ENCODE measurements at regions not wholly inside any gene's neighbourhood (a gene's known extent, or its start where the extent isn't known, plus 50 kb on each side); places are given as distances from the start of the nearest gene placed in this dataset.
"Not testable (repeated sequence)": the region's sequence is repeated elsewhere in the genome, so short reads cannot be mapped to it uniquely, and the experiment has no call there.

GRCh38 chr4:28427306-28428085, 1566.9 kb downstream of the STIM2 start:
- no peak for DNase-seq (ENCODE audit: extremely low read depth, low read depth)

- no peak for DNase-seq (ENCODE audit: extremely low read depth, low read depth)
Measured at GRCh38 chr4:28432348-28433025, 1571.8 kb downstream of the STIM2 start.

DNA sequence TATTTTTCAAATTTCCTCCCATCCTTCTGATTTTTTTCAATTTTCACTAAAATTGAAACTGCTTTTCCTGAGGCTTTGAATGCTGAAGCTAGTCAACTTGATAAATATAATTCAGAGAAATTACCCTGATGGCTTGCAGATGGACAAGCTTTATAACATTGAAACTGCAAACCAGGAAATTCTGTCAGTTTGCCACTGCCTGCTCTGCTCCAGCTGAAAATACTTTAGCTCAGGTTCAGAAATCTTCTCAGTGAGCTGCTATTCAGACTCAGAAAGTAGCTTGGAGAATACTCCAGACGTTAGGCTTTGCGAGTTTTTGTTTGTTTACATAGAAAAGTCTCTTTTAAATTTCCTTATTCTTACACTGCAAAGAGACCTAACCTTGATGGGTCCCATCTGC, 1574.7 kb downstream of the STIM2 start:
- no peak for DNase-seq (ENCODE audit: extremely low read depth, low read depth)

DNA sequence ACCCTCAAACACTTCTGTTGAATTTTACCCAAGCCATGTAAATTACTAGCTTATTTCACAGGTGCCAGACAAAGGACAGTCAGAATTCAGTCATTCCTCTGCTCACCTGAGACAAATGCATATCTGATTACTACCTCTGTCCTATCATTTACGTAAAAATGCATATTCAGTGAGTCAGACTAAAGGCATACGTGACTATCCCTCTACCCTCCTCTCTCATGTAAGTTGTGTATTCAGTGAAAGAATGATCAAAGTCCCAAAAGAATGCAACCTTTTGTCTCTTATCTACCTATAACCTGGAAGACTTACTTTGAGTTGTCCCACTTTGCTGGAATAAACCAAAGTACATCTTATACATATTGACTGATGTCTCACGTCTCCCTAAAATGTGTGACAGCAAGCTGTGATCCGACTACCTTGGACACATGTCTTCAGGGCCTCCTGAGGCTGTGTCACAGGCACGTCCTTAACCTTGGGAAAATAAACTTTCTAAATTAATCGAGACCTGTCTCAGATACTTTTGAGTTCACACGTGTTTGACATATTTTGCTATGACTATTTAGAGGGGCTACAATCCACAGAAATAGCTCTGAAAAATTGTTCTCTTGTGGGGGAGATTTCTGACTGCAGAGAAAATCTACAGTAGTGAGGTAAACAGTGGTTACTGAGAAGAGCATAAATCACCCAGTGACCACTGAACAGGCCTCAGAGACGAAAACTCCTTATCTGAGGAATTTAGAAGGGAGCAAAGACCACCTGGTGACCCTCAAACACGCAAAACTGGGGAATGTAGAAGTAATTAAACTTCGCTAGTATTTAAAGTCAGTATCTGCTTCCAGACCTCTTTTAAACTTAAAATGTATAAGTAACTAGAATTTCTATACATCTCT, 1575.8 kb downstream of the STIM2 start:
- DNase-seq (ENCODE audit: extremely low read depth, low read depth), result no peak

DNA sequence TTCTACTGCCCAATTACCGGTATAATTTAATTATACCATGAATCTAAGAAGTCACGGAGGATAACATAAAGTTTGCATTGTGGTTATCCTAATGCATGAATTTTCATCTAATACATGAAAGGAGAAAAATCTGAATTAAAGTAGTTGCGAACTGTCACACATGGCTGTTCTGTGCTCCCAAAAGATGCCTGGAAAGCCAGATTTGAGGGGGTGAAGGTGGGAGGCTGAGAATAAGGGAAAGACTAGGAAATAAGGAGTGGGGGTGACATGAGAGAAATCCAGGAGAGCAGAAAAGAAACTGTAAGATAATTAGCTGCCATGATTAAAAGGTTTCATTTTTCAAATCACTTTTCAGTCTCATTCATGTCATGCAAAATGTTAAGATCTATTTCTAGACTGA, 1582.7 kb downstream of the STIM2 start:
- no peak for DNase-seq (ENCODE audit: extremely low read depth, low read depth)

DNA sequence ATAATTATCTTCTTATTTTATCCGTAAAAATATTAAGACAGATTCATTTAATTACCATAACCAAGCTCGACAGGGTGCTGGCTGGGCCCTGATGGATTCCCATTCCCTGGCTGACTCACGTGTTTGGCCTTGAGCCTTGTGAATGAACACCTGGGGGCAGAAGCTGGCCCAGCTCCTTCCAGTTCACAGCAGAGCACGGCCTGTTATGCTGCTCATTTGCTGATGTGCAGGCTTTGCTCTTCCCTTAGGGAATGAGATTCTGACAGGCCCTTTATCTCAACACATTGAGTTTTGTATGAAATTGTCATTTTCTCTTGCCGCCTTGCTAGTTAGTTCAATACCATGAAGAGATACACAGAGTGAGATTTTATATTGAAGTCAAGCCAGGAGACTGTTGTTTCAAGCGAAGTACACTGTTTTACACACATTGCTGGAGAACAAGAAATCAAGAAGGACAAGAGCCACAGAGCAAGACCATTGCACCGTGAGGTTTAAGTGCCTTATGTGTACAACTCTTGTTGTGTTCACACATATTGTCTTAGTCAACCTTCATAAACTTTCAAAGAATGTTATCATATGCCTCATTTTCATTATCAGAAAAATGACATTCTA, 1583.3 kb downstream of the STIM2 start:
- DNase-seq (ENCODE audit: extremely low read depth, low read depth), result no peak

DNA sequence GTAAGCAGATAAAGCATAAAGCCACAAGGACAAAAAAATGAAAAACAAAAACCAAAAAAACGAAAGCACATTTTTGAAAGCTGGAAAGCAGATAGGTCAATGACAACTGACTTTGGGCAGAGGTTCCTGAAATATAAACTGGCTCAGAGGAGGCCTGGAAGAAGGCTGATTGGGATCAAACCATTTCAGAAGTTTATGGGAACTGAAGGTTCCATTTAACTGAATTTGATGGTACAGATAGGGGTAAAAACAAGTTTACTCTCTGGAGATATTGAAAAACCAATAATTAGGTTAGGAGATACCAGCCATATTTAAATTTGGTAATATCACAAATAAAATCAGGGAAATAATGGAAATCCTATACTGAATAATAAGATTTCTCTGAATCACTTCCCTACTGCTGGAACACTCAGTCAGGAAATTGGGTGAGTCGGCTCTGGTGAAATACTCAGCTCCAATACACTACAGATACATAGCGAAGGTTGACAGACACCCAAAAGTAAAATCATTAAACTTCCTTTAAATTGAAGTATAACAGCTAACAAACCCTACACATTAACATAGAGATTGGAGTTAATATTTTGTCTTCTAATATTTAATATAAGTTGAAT, 1584.3 kb downstream of the STIM2 start:
- DNase-seq (ENCODE audit: extremely low read depth, low read depth), result no peak

GRCh38 chr4:28449085-28449484, 1588.4 kb downstream of the STIM2 start:
- no peak for DNase-seq (ENCODE audit: extremely low read depth, low read depth)

- no peak for DNase-seq (ENCODE audit: extremely low read depth, low read depth)
Measured at GRCh38 chr4:28451346-28451745, 1590.7 kb downstream of the STIM2 start.

DNA sequence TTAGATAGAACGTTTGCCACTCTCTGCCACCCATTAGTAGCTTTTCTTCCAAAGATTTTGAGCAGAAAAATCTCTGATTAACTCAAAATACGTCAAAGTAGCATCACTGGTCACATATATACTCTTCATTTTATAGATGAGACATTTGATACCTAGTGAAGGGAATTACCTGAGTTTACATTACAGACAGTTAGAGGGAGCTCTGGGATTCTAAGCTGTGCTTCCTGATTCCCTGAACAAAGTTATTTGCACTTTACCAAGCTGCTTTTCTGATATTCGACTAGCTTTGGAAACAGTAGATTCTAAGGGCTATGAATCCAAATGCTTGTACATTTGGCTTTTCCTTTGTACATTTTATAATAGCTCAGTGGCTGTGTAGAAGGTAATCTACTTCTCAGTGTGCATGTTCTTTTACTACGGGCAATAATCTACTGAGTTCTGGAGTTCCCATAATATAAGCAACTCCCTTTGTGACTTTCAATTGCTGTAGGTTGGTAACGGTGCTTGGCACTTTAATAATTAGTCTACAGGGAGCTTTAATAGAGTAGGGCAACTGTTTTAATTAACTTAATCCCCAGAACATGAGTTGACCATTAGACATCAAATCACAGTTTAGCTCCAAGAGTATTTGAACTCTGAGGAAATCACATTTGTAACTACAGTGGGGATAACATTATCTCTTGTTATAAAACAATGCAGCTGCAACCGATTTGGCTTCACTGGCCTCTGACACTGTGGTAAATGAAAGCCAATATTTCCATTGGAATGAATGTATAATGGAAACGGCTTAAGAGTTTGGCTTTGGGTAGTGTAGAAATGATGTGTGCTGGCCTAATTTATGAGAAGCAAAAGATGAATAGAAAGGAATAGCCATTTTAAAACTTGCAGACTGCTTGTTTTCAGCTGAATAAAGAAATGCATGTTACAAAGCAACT, 1602.4 kb downstream of the STIM2 start:
- no peak for DNase-seq (ENCODE audit: extremely low read depth, low read depth)

DNA sequence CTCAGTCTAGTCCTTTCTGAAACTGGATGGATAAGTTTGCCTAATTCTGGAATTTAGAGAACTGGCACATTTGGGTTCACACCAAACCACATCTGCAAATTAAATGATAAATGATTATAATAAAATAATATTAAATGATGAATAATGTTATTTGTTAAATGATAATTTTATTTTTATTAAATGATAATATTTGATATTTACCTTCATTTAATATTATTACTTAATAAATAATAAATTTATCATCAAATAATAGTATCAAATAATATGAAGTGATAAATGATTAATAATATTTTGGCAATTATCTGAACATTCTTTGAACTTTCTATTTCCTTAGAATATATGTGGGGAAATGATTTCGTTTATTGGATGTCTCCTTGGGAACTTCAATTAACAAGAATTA, 1604.2 kb downstream of the STIM2 start:
- DNase-seq (ENCODE audit: extremely low read depth, low read depth), result no peak

- not testable (repeated sequence) for DNase-seq (ENCODE audit: extremely low read depth, low read depth)
Measured at GRCh38 chr4:28466886-28467285, 1606.2 kb downstream of the STIM2 start.

- DNase-seq (ENCODE audit: extremely low read depth, low read depth), result no peak
Measured at GRCh38 chr4:28469387-28469786, 1608.7 kb downstream of the STIM2 start.

DNA sequence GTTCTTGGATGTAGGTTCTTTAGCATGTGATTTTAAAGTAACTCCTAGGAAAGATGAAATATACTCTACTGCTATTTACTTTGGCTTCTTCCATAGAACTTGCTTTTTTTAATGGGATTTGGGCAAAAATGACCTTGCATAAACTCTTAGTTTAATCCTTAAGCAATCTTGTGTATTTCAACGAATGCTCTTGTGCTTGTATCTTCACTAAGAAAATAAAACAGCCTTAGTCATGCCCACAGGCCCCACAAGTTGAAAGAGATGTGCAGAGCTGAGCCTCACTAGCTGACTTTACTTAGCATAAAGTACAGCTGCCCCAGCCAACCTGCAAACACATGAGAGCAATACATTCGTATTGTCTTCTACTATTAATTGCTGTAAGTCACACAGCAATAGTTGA, 1609.2 kb downstream of the STIM2 start:
- no peak for DNase-seq (ENCODE audit: extremely low read depth, low read depth)

DNA sequence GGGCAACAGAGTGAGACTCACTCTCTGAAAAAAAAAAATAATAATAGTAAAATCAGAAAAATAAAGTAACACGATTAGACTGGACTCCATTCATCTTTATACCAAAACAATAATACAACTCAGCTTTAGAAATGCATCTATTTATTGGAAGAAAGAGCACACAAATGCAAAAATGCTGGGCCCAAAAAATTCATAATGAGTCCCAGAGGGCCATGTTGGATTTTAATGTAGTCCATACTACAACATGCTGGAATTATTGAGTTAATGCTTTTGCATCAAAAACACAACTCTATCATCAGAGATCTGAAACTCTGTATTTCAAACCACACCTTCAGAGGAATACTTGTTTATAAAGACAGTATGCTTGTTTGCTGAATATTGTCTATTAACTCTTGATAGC, 1614.7 kb downstream of the STIM2 start:
- DNase-seq (ENCODE audit: extremely low read depth, low read depth), result no peak

DNA sequence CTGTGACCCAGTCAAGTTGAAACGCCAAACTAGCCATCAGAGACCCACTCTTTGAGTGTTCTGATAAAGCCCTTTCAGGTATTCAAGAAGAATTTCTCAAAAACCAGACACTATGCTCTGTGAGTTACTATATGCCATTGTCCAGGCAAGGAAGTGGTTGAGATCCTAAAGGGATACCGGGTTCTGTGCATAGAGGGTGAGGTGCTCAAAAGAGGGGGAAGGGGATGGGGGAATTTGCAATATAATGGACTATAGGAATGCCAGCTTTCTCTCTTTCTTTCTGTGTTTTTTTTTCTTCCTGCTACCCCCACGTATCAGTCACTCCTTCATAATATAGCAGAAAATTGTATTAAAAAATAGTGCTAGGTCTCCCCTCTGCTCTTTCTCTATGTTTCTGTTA, 1619.0 kb downstream of the STIM2 start:
- no peak for DNase-seq (ENCODE audit: extremely low read depth, low read depth)

- no peak for DNase-seq (ENCODE audit: extremely low read depth, low read depth)
Measured at GRCh38 chr4:28481565-28481964, 1620.9 kb downstream of the STIM2 start.

- DNase-seq (ENCODE audit: extremely low read depth, low read depth), result no peak
Measured at GRCh38 chr4:28482580-28483270, 1622.1 kb downstream of the STIM2 start.

- DNase-seq (ENCODE audit: extremely low read depth, low read depth), result no peak
Measured at GRCh38 chr4:28488021-28488420, 1627.4 kb downstream of the STIM2 start.
